Limb (tissue), 2 donors: ENCODE measurements at regions not wholly inside any gene's neighbourhood (a gene's known extent, or its start where the extent isn't known, plus 50 kb on each side); places are given as distances from the start of the nearest gene placed in this dataset.
A peak's percentile ranks its signal among the peaks of the same experiment; 100 is the strongest.
"Not testable (repeated sequence)": the region's sequence is repeated elsewhere in the genome, so short reads cannot be mapped to it uniquely, and the experiment has no call there.

Experiments
- DNase-seq, 2 donors: peaks; one replicate each; pipeline ENCODE4 v3.0.0-alpha.2; 2016; ENCODE audit errors: extremely low spot score in 2 of 2

- DNase-seq = no peak
Observed at GRCh38 chr7:91674470-91674869, 206.0 kb downstream of the MTERF1 start.

- DNase-seq = no peak
Observed at GRCh38 chr7:91681718-91682117, 198.8 kb downstream of the MTERF1 start.

GRCh38 chr7:91683823-91684222 lies 196.7 kb downstream of the MTERF1 start:
- DNase-seq = peak in 1 of 2 donors; percentile 43

GRCh38 chr7:91685544-91685943 lies 195.0 kb downstream of the MTERF1 start:
- no peak for DNase-seq

- no peak for DNase-seq
Observed at GRCh38 chr7:91690541-91691070, 189.9 kb downstream of the MTERF1 start.

- DNase-seq = no peak
Observed at GRCh38 chr7:91691865-91692264, 188.6 kb downstream of the MTERF1 start.

- DNase-seq = peak in 1 of 2 donors; percentile 46
Observed at GRCh38 chr7:91692800-91693199, 187.7 kb downstream of the MTERF1 start.

- peak in 1 of 2 donors; percentile 43 for DNase-seq
Observed at GRCh38 chr7:91694351-91694841, 186.1 kb downstream of the MTERF1 start.

GRCh38 chr7:91710881-91711280 lies 169.6 kb downstream of the MTERF1 start:
- DNase-seq = peak in 1 of 2 donors; percentile 38

GRCh38 chr7:91713669-91714068 lies 166.8 kb downstream of the MTERF1 start:
- DNase-seq = no peak

- DNase-seq = no peak
Observed at GRCh38 chr7:91717681-91718470, 162.6 kb downstream of the MTERF1 start.

- no peak for DNase-seq
Observed at GRCh38 chr7:91719008-91719407, 161.5 kb downstream of the MTERF1 start.

GRCh38 chr7:91720260-91720937 lies 160.1 kb downstream of the MTERF1 start:
- no peak for DNase-seq

GRCh38 chr7:91722831-91723230 lies 157.7 kb downstream of the MTERF1 start:
- DNase-seq = no peak

- not testable (repeated sequence) for DNase-seq
Observed at GRCh38 chr7:91729046-91729445, 151.5 kb downstream of the MTERF1 start.

- no peak for DNase-seq
Observed at GRCh38 chr7:91731976-91732375, 148.5 kb downstream of the MTERF1 start.

- DNase-seq = no peak
Observed at GRCh38 chr7:91749418-91749817, 131.1 kb downstream of the MTERF1 start.

GRCh38 chr7:91750091-91750490 lies 130.4 kb downstream of the MTERF1 start:
- DNase-seq = no peak

GRCh38 chr7:91752102-91752501 lies 128.4 kb downstream of the MTERF1 start:
- DNase-seq = no peak

GRCh38 chr7:91754280-91754679 lies 126.2 kb downstream of the MTERF1 start:
- DNase-seq = not testable (repeated sequence)

- not testable (repeated sequence) for DNase-seq
Observed at GRCh38 chr7:91755121-91755520, 125.4 kb downstream of the MTERF1 start.

GRCh38 chr7:91759205-91759863 lies 121.2 kb downstream of the MTERF1 start:
- DNase-seq = no peak
